Hypothalamus (tissue), 51 donors: ENCODE measurements at regions not wholly inside any gene's neighbourhood (a gene's known extent, or its start where the extent isn't known, plus 50 kb on each side); places are given as distances from the start of the nearest gene placed in this dataset.

Experiments
- DNase-seq, 51 donors: peaks; one replicate each; lab custom pipeline; 2025; lab: John Stamatoyannopoulos, UW

- DNase-seq: no peak
These were observed 58.7 kb upstream of the LRP1B start for GRCh38 chr2:142189501-142189900.

- no peak for DNase-seq
These were observed 57.7 kb upstream of the LRP1B start for GRCh38 chr2:142188562-142188961.

- DNase-seq: peak in 17 of 51 donors; percentile 1 to 52 (median 14)
These were observed 50.2 kb upstream of the LRP1B start for GRCh38 chr2:142180820-142181533.
